A673 (cell line): ENCODE measurements at regions not wholly inside any gene's neighbourhood (a gene's known extent, or its start where the extent isn't known, plus 50 kb on each side); places are given as distances from the start of the nearest gene placed in this dataset.

ENCODE experiments used
- EZH2 ChIP-seq: fragments of 200-600 bp; sonication (generic); IDR thresholded peaks from 2 replicates; pipeline ENCODE4 v1.6.1; 2017; ENCODE audit warnings: borderline replicate concordance, low read depth, mild to moderate bottlenecking, mixed read lengths, antibody characterized with exemption, low read length; ENCODE audit not compliant: poor library complexity, severe bottlenecking
- TF ChIP-seq, protein P1 (sequence below): fragments of 300-800, 200-600 bp; sonication (generic); conservative IDR thresholded peaks from 2 replicates; pipeline ENCODE4 v1.5.1; 2017; ENCODE audit warnings: low read depth, mild to moderate bottlenecking, antibody characterized with exemption, low read length, moderate library complexity, mixed read lengths

DNA sequence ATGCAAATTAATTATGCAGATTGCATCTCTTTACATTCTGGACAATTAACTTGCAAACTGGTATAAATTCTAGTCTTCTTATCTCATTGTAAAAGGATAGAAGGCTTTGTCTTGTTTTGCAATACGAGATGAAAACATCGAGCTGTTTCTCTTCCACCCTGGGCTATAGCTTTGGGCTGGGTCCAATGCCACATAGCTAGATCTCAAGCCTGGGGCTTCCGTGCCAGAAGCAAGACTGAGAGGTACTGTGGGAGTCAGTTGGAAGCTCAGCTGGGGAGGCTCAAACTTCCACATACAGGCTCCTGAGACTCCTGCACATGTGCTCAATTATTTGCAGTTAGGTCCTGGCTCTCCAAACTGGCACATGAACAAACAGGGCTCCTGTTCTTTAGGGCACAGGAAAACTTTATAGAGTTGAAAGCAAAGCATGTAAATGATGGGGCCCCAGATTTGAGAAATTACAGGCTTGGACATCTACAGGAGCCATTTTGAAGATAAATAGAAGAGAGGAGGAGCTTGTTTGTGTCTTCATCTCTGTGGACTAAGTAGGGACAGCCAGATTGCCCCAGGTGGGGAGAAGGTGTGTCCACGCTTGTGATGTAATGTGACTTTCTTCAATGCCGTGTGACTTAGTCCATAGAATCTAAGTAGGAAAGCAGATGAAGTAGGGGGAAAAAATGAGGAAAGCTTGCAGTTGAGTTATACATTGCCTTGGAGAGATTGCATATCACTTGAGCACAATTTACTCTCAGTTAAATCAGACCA lies 65.9 kb upstream of the SIPA1L2 start:
- TF ChIP-seq, protein P1, sequence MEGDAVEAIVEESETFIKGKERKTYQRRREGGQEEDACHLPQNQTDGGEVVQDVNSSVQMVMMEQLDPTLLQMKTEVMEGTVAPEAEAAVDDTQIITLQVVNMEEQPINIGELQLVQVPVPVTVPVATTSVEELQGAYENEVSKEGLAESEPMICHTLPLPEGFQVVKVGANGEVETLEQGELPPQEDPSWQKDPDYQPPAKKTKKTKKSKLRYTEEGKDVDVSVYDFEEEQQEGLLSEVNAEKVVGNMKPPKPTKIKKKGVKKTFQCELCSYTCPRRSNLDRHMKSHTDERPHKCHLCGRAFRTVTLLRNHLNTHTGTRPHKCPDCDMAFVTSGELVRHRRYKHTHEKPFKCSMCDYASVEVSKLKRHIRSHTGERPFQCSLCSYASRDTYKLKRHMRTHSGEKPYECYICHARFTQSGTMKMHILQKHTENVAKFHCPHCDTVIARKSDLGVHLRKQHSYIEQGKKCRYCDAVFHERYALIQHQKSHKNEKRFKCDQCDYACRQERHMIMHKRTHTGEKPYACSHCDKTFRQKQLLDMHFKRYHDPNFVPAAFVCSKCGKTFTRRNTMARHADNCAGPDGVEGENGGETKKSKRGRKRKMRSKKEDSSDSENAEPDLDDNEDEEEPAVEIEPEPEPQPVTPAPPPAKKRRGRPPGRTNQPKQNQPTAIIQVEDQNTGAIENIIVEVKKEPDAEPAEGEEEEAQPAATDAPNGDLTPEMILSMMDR, result no peak
- no peak for TF ChIP-seq EZH2
